KMS-11 (cell line): ENCODE measurements at regions not wholly inside any gene's neighbourhood (a gene's known extent, or its start where the extent isn't known, plus 50 kb on each side); places are given as distances from the start of the nearest gene placed in this dataset.

Source experiments
- H2AFZ ChIP-seq: fragments of 200-600 bp; sonication (generic); 2 replicates; pipeline ENCODE4 v1.6.1; 2016; ENCODE audit warnings: antibody characterized with exemption, mixed run types, low read depth
- H3K27ac ChIP-seq: fragments of 200-600 bp; sonication (generic); 2 replicates; pipeline ENCODE4 v1.6.1; 2016; ENCODE audit warnings: mild to moderate bottlenecking, mixed run types
- H3K27me3 ChIP-seq: fragments of 200-600 bp; sonication (generic); 2 replicates; pipeline ENCODE4 v1.6.1; 2017; ENCODE audit warnings: mild to moderate bottlenecking, low read depth, mixed run types, moderate library complexity; ENCODE audit not compliant: insufficient read depth
- H3K36me3 ChIP-seq: fragments of 200-600 bp; sonication (generic); 2 replicates; pipeline ENCODE4 v1.6.1; 2017; ENCODE audit warnings: mild to moderate bottlenecking, mixed run types; ENCODE audit not compliant: insufficient read depth
- H3K4me1 ChIP-seq: fragments of 200-600 bp; sonication (generic); 2 replicates; pipeline ENCODE4 v1.6.1; 2016; ENCODE audit warnings: mild to moderate bottlenecking, low read depth, mixed run types; ENCODE audit not compliant: poor library complexity, severe bottlenecking
- H3K4me2 ChIP-seq: fragments of 200-600 bp; sonication (generic); 2 replicates; pipeline ENCODE4 v1.7.0; 2016; ENCODE audit warnings: mild to moderate bottlenecking, mixed run types
- H3K4me3 ChIP-seq: fragments of 200-600 bp; sonication (generic); IDR thresholded peaks from 2 replicates; pipeline ENCODE4 v1.6.1; 2017; ENCODE audit warnings: low read depth, low read length, mixed read lengths; ENCODE audit not compliant: insufficient read depth
- H3K79me2 ChIP-seq: fragments of 200-600 bp; sonication (generic); 2 replicates; pipeline ENCODE4 v1.6.1; 2016; ENCODE audit warnings: low read depth, mixed run types; ENCODE audit not compliant: insufficient read depth
- H3K9ac ChIP-seq: fragments of 200-600 bp; sonication (generic); 2 replicates; pipeline ENCODE4 v1.6.1; 2016; ENCODE audit warnings: mild to moderate bottlenecking, mixed run types
- H4K20me1 ChIP-seq: fragments of 200-600 bp; sonication (generic); 2 replicates; pipeline ENCODE4 v1.6.1; 2016; ENCODE audit warnings: mild to moderate bottlenecking, mixed run types; ENCODE audit not compliant: insufficient read depth
- CTCF ChIP-seq: fragments of 200-600 bp; sonication (generic); conservative IDR thresholded peaks from 2 replicates; pipeline ENCODE4 v1.6.1; 2017; ENCODE audit warnings: low read depth, mild to moderate bottlenecking, antibody characterized with exemption, low read length, moderate library complexity, mixed read lengths

- Histone ChIP-seq H3K4me3 (no peak overlapping the region), H4K20me1 (no peaks in the 10 kb centered on the region), H2AFZ (peak overlapping the region; percentile 19), H3K27ac (peak overlapping the region; percentile 83), H3K9ac (peak overlapping the region; percentile 37), H3K36me3 (no peaks in the 10 kb centered on the region), H3K4me1 (peaks cover 37% of the 10 kb centered on the region), H3K79me2 (no peaks in the 10 kb centered on the region), H3K27me3 (no peaks in the 10 kb centered on the region), H3K4me2 (peak overlapping the region; percentile 52)
- TF ChIP-seq CTCF: no peak
Observed at GRCh38 chr5:74464512-74465209, 175.9 kb downstream of the ENC1 start.

DNA sequence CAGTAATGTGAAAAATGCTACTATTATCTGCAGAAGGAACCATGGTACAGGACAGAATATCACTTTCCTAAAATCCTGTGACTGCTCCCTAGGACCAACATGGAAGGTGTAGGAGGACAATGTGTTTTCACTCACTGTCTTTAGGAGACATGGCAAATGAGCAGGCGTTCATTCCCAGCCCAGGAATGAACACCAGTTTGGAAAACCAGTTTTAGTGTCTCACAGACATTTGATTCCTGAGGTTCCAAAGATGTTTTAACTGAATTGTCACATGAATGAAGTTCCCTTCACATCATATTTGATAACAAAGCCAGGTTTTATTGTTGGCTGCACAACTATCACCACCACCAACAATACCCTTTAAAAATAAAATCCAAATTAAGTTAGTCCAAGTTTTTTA lies 178.2 kb downstream of the ENC1 start:
- Histone ChIP-seq H3K79me2 (no peaks in the 10 kb centered on the region), H3K4me1 (peaks cover 42% of the 10 kb centered on the region), H2AFZ (no peak overlapping the region), H3K36me3 (no peaks in the 10 kb centered on the region), H3K4me2 (no peak overlapping the region), H3K4me3 (no peak overlapping the region), H3K27ac (no peak overlapping the region), H3K9ac (no peak overlapping the region), H4K20me1 (no peaks in the 10 kb centered on the region), H3K27me3 (no peaks in the 10 kb centered on the region)
- TF ChIP-seq CTCF: no peak

DNA sequence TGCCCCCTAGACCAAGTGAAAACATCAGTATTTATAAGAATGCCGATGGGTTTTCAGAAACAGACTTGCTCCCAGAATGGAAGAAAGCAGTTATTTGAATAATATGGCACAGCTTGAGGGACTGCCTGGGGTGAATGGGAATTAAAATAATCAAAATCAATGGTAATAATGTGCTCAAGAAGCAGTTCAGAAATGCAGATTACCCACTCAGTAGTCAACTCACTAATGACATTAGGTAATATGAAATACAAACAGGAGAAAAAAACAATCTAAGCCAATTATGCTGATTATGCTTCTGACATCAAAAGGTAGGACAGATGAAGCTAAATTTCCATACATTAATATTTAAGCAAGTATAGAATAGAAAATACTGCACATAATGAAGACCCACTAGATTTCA lies 179.3 kb downstream of the ENC1 start:
- H4K20me1 ChIP-seq: no peaks in the 10 kb centered on the region
- no peaks in the 10 kb centered on the region for H3K27me3 ChIP-seq
- no peak overlapping the region for H3K9ac ChIP-seq
- no peaks in the 10 kb centered on the region for H3K79me2 ChIP-seq
- H2AFZ ChIP-seq: no peak overlapping the region
- no peak overlapping the region for H3K4me2 ChIP-seq
- H3K4me3 ChIP-seq: no peak overlapping the region
- H3K27ac ChIP-seq: no peak overlapping the region
- no peak for TF ChIP-seq CTCF
- no peaks in the 10 kb centered on the region for H3K36me3 ChIP-seq
- H3K4me1 ChIP-seq: peaks cover 34% of the 10 kb centered on the region

DNA sequence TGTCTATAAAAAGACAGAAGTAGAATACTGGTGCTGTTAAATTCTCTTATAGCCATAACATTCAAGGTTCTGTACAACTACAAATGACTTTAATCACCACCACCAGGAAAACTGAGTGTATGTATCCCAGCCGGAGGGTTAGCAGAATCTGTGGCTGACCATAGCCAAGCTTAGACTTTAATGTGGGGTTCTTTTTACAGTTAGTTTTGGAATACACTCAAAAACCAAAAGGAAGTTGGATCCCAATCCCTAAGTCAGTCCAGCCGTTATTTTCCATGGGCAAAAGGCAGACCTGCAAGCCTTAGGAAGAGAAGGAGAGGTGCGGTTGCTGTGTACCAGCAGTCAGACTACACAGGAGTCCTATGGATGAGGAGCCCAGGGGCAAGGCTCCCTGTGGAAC lies 179.8 kb downstream of the ENC1 start:
- no peaks in the 10 kb centered on the region for H4K20me1 ChIP-seq
- no peak overlapping the region for H3K9ac ChIP-seq
- no peak overlapping the region for H2AFZ ChIP-seq
- no peak overlapping the region for H3K4me2 ChIP-seq
- H3K79me2 ChIP-seq: no peaks in the 10 kb centered on the region
- H3K27ac ChIP-seq: no peak overlapping the region
- no peaks in the 10 kb centered on the region for H3K36me3 ChIP-seq
- H3K4me1 ChIP-seq: peaks cover 29% of the 10 kb centered on the region
- H3K27me3 ChIP-seq: no peaks in the 10 kb centered on the region
- no peak overlapping the region for H3K4me3 ChIP-seq
- no peak for TF ChIP-seq CTCF
